Mucosa of descending colon (tissue), 3 donors: ENCODE measurements at regions not wholly inside any gene's neighbourhood (a gene's known extent, or its start where the extent isn't known, plus 50 kb on each side); places are given as distances from the start of the nearest gene placed in this dataset.

ENCODE experiments used
- ATAC-seq: fragments of 200-7000 bp; cut with Tn5 transposase; one replicate; pipeline ENCODE4 v1.9.1; 2020; ENCODE audit warnings: mild to moderate bottlenecking, moderate library complexity
- DNase-seq, 3 donors: peaks; one replicate each; pipeline ENCODE4 v3.0.0-alpha.2; 2020
- H3K36me3 ChIP-seq: fragments of 200-600 bp; one replicate; pipeline ENCODE4 v1.8.0; 2021; ENCODE audit warnings: low read depth, mild to moderate bottlenecking
- H3K4me1 ChIP-seq: fragments of 200-600 bp; one replicate; pipeline ENCODE4 v1.8.0; 2021; ENCODE audit warnings: low read depth, mild to moderate bottlenecking
- H3K4me3 ChIP-seq: fragments of 200-600 bp; one replicate; pipeline ENCODE4 v1.8.0; 2021; ENCODE audit warnings: mild to moderate bottlenecking
- H3K9me3 ChIP-seq: fragments of 200-600 bp; one replicate; pipeline ENCODE4 v1.8.0; 2021; ENCODE audit warnings: mild to moderate bottlenecking
- CTCF ChIP-seq: fragments of 200-600 bp; IDR thresholded peaks from one replicate; pipeline ENCODE4 v1.8.0; 2022; ENCODE audit warnings: antibody characterized with exemption, mild to moderate bottlenecking
- intact Hi-C, 2 donors: fragments of 100-400 bp; cut with DNase I in 1 of 2; cut with micrococcal nuclease in 1 of 2; formaldehyde crosslinking; loops; one replicate each; pipeline versions ENCODE4 v1.11.0 to v1.11.1; 2022; cut with DNase I, micrococcal nuclease
- donor health status: DM: no; HTN: no; CAD: no; lungs with moderate emphysema.
- donor health status: DM: no; HTN: no; CAD: no.
- donor health status: DM: no; HTN: yes; CAD: no.

DNA sequence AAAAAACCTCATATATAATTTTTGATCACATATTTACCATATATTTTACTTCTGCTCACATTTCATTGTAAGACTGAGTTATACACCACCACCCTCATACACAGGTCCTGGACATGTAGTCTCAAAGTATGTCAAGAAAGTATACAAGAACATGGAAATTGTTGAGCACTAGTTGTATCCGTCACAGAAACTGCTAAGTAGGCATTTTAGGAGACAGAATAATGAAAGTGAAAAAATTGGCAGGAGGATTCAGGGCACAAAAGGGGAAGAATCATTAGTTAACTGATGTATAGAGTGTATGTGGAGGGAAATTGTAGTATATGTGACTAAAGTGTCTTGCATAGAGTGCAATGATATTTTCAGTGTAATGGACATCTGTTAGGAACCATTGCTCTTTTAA is 458.8 kb downstream of the TFAP2B start:
- ATAC-seq (no peak), DNase-seq (no peak)
- Histone ChIP-seq H3K36me3 (no peaks in the 10 kb centered on the region), H3K4me1 (no peaks in the 10 kb centered on the region), H3K4me3 (no peak overlapping the region), H3K9me3 (no peaks in the 10 kb centered on the region)
- intact Hi-C loops = no loop called here
- TF ChIP-seq CTCF = no peak

GRCh38 chr6:51282026-51282425 is 463.4 kb downstream of the TFAP2B start:
- DNase-seq (no peak), ATAC-seq (no peak)
- TF ChIP-seq CTCF = no peak
- no peaks in the 10 kb centered on the region for H3K36me3 ChIP-seq
- H3K4me1 ChIP-seq = no peaks in the 10 kb centered on the region
- H3K9me3 ChIP-seq = no peaks in the 10 kb centered on the region
- no peak overlapping the region for H3K4me3 ChIP-seq
- intact Hi-C loops = no loop called here

GRCh38 chr6:51283723-51284355 is 465.2 kb downstream of the TFAP2B start:
- ATAC-seq = no peak
- DNase-seq = no peak
- intact Hi-C loops = no loop called here
- H3K4me3 ChIP-seq = no peak overlapping the region
- H3K36me3 ChIP-seq = no peaks in the 10 kb centered on the region
- no peaks in the 10 kb centered on the region for H3K9me3 ChIP-seq
- no peaks in the 10 kb centered on the region for H3K4me1 ChIP-seq
- TF ChIP-seq CTCF = no peak

DNA sequence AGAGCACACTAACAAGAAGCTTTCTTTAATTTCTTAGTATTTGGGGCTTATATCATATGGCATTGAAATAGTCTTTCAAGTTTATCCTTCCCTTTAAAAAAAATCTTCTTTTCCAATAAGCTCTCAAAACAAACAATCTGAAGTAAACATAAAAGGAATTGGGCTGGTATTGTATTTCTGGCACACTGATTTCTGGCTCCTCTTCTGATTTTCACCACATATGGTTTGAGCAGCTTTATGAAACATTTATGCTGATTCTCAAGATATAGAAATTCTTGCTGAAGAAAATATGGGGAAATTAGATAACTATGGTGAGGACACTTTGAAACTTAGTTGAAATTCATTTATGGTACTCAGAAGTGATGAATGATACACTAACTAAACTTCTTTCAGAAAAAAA is 467.2 kb downstream of the TFAP2B start:
- Histone ChIP-seq H3K4me1 (no peaks in the 10 kb centered on the region), H3K9me3 (no peaks in the 10 kb centered on the region), H3K36me3 (no peaks in the 10 kb centered on the region), H3K4me3 (no peak overlapping the region)
- TF ChIP-seq CTCF = no peak
- DNase-seq (no peak), ATAC-seq (no peak)
- intact Hi-C loops = no loop called here

DNA sequence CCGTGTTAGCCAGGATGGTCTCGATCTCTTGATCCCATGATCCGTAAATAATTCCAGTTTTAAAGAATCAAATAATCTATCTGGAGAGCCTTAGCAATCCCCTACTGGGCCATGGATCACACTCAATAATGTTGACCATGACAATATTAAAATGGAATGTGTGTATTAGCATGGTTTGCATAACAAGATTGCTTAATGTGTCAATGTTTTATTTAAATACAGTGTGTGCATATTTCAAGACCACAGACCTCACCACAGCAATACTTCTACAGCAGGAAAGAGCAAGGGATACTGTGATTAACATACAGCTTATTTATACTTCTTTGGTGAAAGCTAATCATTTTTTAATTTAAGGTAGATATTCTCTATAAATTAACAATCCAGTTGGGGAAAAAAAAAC is 470.4 kb downstream of the TFAP2B start:
- Histone ChIP-seq H3K4me1 (no peaks in the 10 kb centered on the region), H3K36me3 (no peaks in the 10 kb centered on the region), H3K9me3 (no peaks in the 10 kb centered on the region), H3K4me3 (no peak overlapping the region)
- no peak for DNase-seq
- intact Hi-C loops = no loop called here
- no peak for TF ChIP-seq CTCF
- ATAC-seq = no peak

DNA sequence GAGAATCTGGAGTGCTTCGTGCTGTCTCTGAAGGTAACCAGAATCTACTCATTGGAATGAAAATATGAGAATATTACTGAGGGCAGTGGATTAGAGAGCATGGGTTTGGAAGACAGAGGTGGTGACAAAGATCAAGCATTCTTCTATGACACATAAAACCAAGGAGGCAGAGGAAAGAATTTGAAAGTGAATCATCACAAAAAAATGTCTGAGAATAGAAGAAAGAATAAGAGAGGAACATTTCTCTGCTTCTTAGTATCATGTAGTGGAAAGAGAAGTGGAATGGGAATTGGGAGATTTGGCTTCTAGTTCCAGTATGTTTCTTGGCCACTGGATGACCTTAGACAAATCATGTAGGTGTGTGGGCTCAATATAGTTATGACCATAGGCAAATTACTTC is 474.0 kb downstream of the TFAP2B start:
- ATAC-seq (no peak), DNase-seq (no peak)
- intact Hi-C loops = no loop called here
- H3K4me3 ChIP-seq = no peak overlapping the region
- TF ChIP-seq CTCF = no peak
- no peaks in the 10 kb centered on the region for H3K4me1 ChIP-seq
- no peaks in the 10 kb centered on the region for H3K9me3 ChIP-seq
- H3K36me3 ChIP-seq = no peaks in the 10 kb centered on the region
